IMR-90 (cell line): ENCODE measurements at regions not wholly inside any gene's neighbourhood (a gene's known extent, or its start where the extent isn't known, plus 50 kb on each side); places are given as distances from the start of the nearest gene placed in this dataset.

Experiments used
- ATAC-seq: fragments of 200-7000 bp; cut with Tn5 transposase; 2 replicates; pipeline ENCODE4 v1.9.1; 2020; ENCODE audit warnings: low read depth, mild to moderate bottlenecking, moderate library complexity
- BruUV-seq: library from RNA; stranded (reverse); fragments of 400-500 nt; replicated peaks from 2 replicates; lab custom pipeline; 2021; lab: Mats Ljungman, UMichigan
- CTCF ChIA-PET: fragments of 300-600 bp; formaldehyde crosslinking; extraction: SDS; loops from one replicate; lab custom pipeline; 2021; ENCODE audit warnings: antibody characterized with exemption; lab: Yijun Ruan, JAX
- POLR2A ChIA-PET: fragments of 300-600 bp; sonication (Branson Sonifier 250); formaldehyde crosslinking; loops from one replicate; lab custom pipeline; 2022; ENCODE audit warnings: antibody characterized with exemption; ENCODE audit not compliant: unreplicated experiment; lab: Charles Lee
- DNase-seq: peaks from one replicate; pipeline ENCODE4 v3.0.0; 2013
- H2AFZ ChIP-seq: replicated peaks from 2 replicates; pipeline ENCODE3; 2013; ENCODE audit warnings: low read length, mild to moderate bottlenecking; ENCODE audit not compliant: poor library complexity
- H2AK5ac ChIP-seq: 2 replicates; pipeline ENCODE4 v1.6.1; 2013; ENCODE audit warnings: low read depth, low read length, inconsistent platforms
- H2AK9ac ChIP-seq: replicated peaks from 2 replicates; pipeline ENCODE3; 2013; ENCODE audit warnings: mild to moderate bottlenecking, low read depth, low read length, moderate library complexity; ENCODE audit not compliant: poor library complexity
- H2BK120ac ChIP-seq: 2 replicates; pipeline ENCODE4 v1.6.1; 2013; ENCODE audit warnings: low read depth, low read length, inconsistent platforms
- H2BK15ac ChIP-seq: 3 replicates; pipeline ENCODE4 v1.6.1; 2013; ENCODE audit warnings: low read depth, low read length, inconsistent platforms
- H2BK20ac ChIP-seq: 2 replicates; pipeline ENCODE4 v1.6.1; 2013; ENCODE audit warnings: low read depth, mild to moderate bottlenecking, inconsistent platforms, low read length, moderate library complexity
- H2BK5ac ChIP-seq: 2 replicates; pipeline ENCODE4 v1.6.1; 2013; ENCODE audit warnings: mild to moderate bottlenecking, low read depth, low read length, inconsistent platforms; ENCODE audit not compliant: poor library complexity, severe bottlenecking
- H3K14ac ChIP-seq: replicated peaks from 2 replicates; pipeline ENCODE4 v1.6.1; 2013; ENCODE audit warnings: low read depth, low read length, inconsistent platforms
- H3K18ac ChIP-seq: 2 replicates; pipeline ENCODE4 v1.6.1; 2013; ENCODE audit warnings: low read depth, low read length, control low read depth
- H3K23ac ChIP-seq: 2 replicates; pipeline ENCODE4 v1.6.1; 2013; ENCODE audit warnings: low read depth, low read length, inconsistent platforms
- H3K27ac ChIP-seq: 2 replicates; pipeline ENCODE4 v1.5.1; 2013; ENCODE audit warnings: mild to moderate bottlenecking, control low read depth, low read length; ENCODE audit not compliant: insufficient read depth
- H3K27me3 ChIP-seq: 2 replicates; pipeline ENCODE4 v1.6.1; 2013; ENCODE audit warnings: low read length; ENCODE audit not compliant: control insufficient read depth, insufficient read depth
- H3K36me3 ChIP-seq: 2 replicates; pipeline ENCODE4 v1.6.1; 2013; ENCODE audit warnings: low read length, mixed read lengths; ENCODE audit not compliant: control insufficient read depth, insufficient read depth
- H3K4ac ChIP-seq: 2 replicates; pipeline ENCODE4 v1.6.1; 2013; ENCODE audit warnings: low read depth, low read length, inconsistent platforms
- H3K4me1 ChIP-seq: 2 replicates; pipeline ENCODE4 v1.6.1; 2013; ENCODE audit warnings: low read length, mixed read lengths; ENCODE audit not compliant: control insufficient read depth, insufficient read depth
- H3K4me2 ChIP-seq: 2 replicates; pipeline ENCODE4 v1.6.1; 2013; ENCODE audit warnings: low read depth, mild to moderate bottlenecking, control low read depth, low read length, moderate library complexity
- H3K4me3 ChIP-seq: 2 replicates; pipeline ENCODE4 v1.5.1; 2013; ENCODE audit warnings: low read depth, mild to moderate bottlenecking, control low read depth, low read length, moderate library complexity; ENCODE audit not compliant: insufficient read depth
- H3K56ac ChIP-seq: 2 replicates; pipeline ENCODE4 v1.6.1; 2013; ENCODE audit warnings: low read length, inconsistent platforms; ENCODE audit not compliant: insufficient read depth; ENCODE audit errors: extremely low read depth
- H3K79me1 ChIP-seq, 2 experiments: 2 replicates each; pipeline ENCODE4 v1.6.1; 2013; ENCODE audit warnings: low read length in 2 of 2, inconsistent platforms in 1 of 2, low read depth in 1 of 2
- H3K9ac ChIP-seq: 2 replicates; pipeline ENCODE4 v1.6.1; 2013; ENCODE audit warnings: low read depth, low read length, control low read depth
- H3K9me1 ChIP-seq: 2 replicates; pipeline ENCODE4 v1.6.1; 2013; ENCODE audit warnings: low read length, inconsistent platforms; ENCODE audit not compliant: insufficient read depth
- H3K9me3 ChIP-seq: 2 replicates; pipeline ENCODE4 v1.6.1; 2013; ENCODE audit warnings: low read length; ENCODE audit not compliant: control insufficient read depth, insufficient read depth
- H4K20me1 ChIP-seq: 2 replicates; pipeline ENCODE4 v1.6.1; 2013; ENCODE audit warnings: low read length, inconsistent platforms; ENCODE audit not compliant: insufficient read depth
- H4K5ac ChIP-seq: 2 replicates; pipeline ENCODE4 v1.6.1; 2013; ENCODE audit warnings: mild to moderate bottlenecking, low read depth, low read length, control low read depth
- H4K8ac ChIP-seq, 2 experiments: 2 replicates each; pipeline ENCODE4 v1.6.1; 2013; ENCODE audit warnings: low read depth in 2 of 2, low read length in 2 of 2, control low read depth in 1 of 2, inconsistent platforms in 1 of 2
- H4K91ac ChIP-seq: 2 replicates; pipeline ENCODE4 v1.6.1; 2013; ENCODE audit warnings: low read depth, low read length, inconsistent platforms; ENCODE audit not compliant: insufficient read depth
- CHD1 ChIP-seq: IDR thresholded peaks from 2 replicates; pipeline ENCODE4 v1.6.1; 2012; ENCODE audit warnings: low read depth, low read length, improper control_type of control experiment
- CTCF ChIP-seq: conservative IDR thresholded peaks from 2 replicates; pipeline ENCODE4 v1.5.1; 2012; ENCODE audit warnings: mild to moderate bottlenecking, low read depth, low read length, improper control_type of control experiment
- NFE2L2 ChIP-seq: fragments of 150-350 bp; IDR thresholded peaks from 2 replicates; pipeline ENCODE4 v1.6.1; 2016; ENCODE audit warnings: low read depth, mild to moderate bottlenecking, low read length
- RAD21 ChIP-seq: IDR thresholded peaks from 2 replicates; pipeline ENCODE4 v1.6.1; 2012; ENCODE audit warnings: low read length, improper control_type of control experiment
- RFX5 ChIP-seq: IDR thresholded peaks from 2 replicates; pipeline ENCODE4 v1.8.0; 2012; ENCODE audit warnings: low read depth, mild to moderate bottlenecking, low read length, moderate library complexity
- USF2 ChIP-seq: fragments of 150-350 bp; IDR thresholded peaks from 2 replicates; pipeline ENCODE4 v1.6.1; 2017; ENCODE audit warnings: mild to moderate bottlenecking, antibody characterized with exemption, low read length, low read depth
- WGBS, 2 experiments: methylation state at CpG; one replicate each; pipeline versions ENCODE4 v1.1.5 to v1.1.7; 2013; ENCODE audit warnings: missing lambda C conversion rate in 2 of 2; ENCODE audit not compliant: insufficient read length in 1 of 2; ENCODE audit errors: extremely low coverage in 2 of 2; 5-methylcytosine and 5-hydroxymethylcytosine counted together
- dilution Hi-C: fragments of 300-500 bp; cut with HindIII; formaldehyde crosslinking; loops from one replicate; pipeline ENCODE4 v1.14.3; 2018; ENCODE audit warnings: low sequenced_read_pairs; ENCODE audit not compliant: unreplicated experiment
- in situ Hi-C: fragments of 300-500 bp; cut with MboI; formaldehyde crosslinking; loops from 3 replicates; pipeline ENCODE4 v1.14.3; 2019; ENCODE audit warnings: low sequenced_read_pairs, inconsistent platforms, mixed read lengths
- intact Hi-C: fragments of 100-400 bp; cut with micrococcal nuclease; formaldehyde crosslinking; loops from 2 replicates; pipeline ENCODE4 v1.10.0; 2022

- dilution Hi-C loops (no loop called here), in situ Hi-C loops (no loop called here), intact Hi-C loops (no loop called here)
- Histone ChIP-seq H2BK15ac (no peak overlapping the region), H3K9me3 (no peaks in the 10 kb centered on the region), H3K9ac (no peak overlapping the region), H3K79me1 (no peaks in the 10 kb centered on the region), H4K5ac (no peak overlapping the region), H3K18ac (no peak overlapping the region), H4K91ac (no peak overlapping the region), H2BK20ac (no peak overlapping the region), H2AK5ac (no peak overlapping the region), H2BK5ac (no peak overlapping the region), H3K36me3 (no peaks in the 10 kb centered on the region), H2BK120ac (no peak overlapping the region), H3K23ac (no peak overlapping the region), H2AFZ (no peak overlapping the region), H3K14ac (no peak overlapping the region), H3K27ac (no peak overlapping the region), H3K9me1 (no peaks in the 10 kb centered on the region), H4K20me1 (no peaks in the 10 kb centered on the region), H3K4me3 (no peak overlapping the region), H3K27me3 (no peaks in the 10 kb centered on the region), H3K4me2 (no peak overlapping the region), H3K4ac (no peak overlapping the region), H2AK9ac (no peak overlapping the region), H3K56ac (no peak overlapping the region), H4K8ac (no peak overlapping the region), H3K4me1 (no peaks in the 10 kb centered on the region)
- CTCF ChIA-PET, result no interaction called here
- POLR2A ChIA-PET, result no interaction called here
- ATAC-seq (no peak), DNase-seq (peak; percentile 6)
- no peak for TF ChIP-seq NFE2L2
- TF ChIP-seq RFX5, result no peak
- no peak for TF ChIP-seq CHD1
- no peak for TF ChIP-seq CTCF
- no peak for TF ChIP-seq RAD21
- TF ChIP-seq USF2, result no peak
- no TSS peak for BruUV-seq
- no CpG with 5 or more reads among the region's 1 CpG for WGBS, 2 experiments
Observed at GRCh38 chr4:30094887-30095286, 625.3 kb upstream of the PCDH7 start.
